ENCODE measurements at regions not wholly inside any gene's neighbourhood (a gene's known extent, or its start where the extent isn't known, plus 50 kb on each side); places are given as distances from the start of the nearest gene placed in this dataset.

GRCh38 chr10:57288754-57289153 is 927.7 kb upstream of the ZWINT start:
- TF ChIP-seq EP300 (IDR thresholded peaks at IDR 0.05) (no peak), CTCF (IDR thresholded peaks at IDR 0.05) (no peak), POLR2A (IDR thresholded peaks at IDR 0.05) (no peak), POLR2AphosphoS5 (IDR thresholded peaks at IDR 0.05) (no peak)

Measured in stomach (tissue), 4 donors.